Stromal cell of bone marrow (primary cell): ENCODE measurements at regions not wholly inside any gene's neighbourhood (a gene's known extent, or its start where the extent isn't known, plus 50 kb on each side); places are given as distances from the start of the nearest gene placed in this dataset.
A peak's percentile ranks its signal among the peaks of the same experiment; 100 is the strongest.
"Not testable (repeated sequence)": the region's sequence is repeated elsewhere in the genome, so short reads cannot be mapped to it uniquely, and the experiment has no call there.

Experiments
- DNase-seq: peaks from one replicate; pipeline ENCODE4 v3.0.0-alpha.2; 2012; ENCODE audit warnings: low read depth

DNA sequence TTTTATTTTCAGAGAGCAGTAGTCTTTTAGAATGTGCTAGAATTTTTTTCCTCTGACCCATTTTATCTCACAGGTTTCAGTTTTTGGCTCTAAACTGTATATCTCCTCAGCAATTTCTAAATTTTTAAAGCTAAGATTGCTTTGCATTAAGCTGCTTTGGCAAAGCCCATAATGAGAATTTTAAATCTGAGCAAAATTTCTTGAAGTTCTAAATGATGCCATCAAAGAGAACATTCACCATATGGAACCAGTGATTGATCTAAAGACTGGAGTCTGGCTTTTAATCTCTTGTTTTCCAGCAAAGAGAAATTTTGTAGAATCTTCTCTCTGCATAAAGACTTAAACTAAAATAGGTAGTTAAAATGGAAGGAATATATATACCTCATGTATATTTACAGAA is 313.6 kb downstream of the TBC1D32 start:
- DNase-seq: no peak

DNA sequence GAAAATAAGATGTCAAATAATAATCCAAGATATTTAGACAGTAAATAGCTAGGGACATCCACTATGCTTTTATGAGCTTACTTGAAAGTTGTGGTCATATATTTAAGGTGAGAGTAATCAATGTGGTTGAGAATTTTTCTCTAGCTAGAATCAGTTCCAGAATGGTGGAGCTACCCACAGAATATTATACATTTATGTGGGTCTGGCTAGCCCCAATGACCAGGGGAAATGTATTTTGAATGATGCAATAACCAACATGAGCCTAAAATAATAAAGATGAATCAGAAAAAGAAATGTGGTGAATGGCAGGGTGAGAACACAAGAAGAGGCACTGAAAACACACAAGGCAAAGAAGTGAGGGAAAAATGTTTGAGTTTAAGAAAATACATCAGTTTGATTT is 325.7 kb downstream of the TBC1D32 start:
- DNase-seq: peak; percentile 18

DNA sequence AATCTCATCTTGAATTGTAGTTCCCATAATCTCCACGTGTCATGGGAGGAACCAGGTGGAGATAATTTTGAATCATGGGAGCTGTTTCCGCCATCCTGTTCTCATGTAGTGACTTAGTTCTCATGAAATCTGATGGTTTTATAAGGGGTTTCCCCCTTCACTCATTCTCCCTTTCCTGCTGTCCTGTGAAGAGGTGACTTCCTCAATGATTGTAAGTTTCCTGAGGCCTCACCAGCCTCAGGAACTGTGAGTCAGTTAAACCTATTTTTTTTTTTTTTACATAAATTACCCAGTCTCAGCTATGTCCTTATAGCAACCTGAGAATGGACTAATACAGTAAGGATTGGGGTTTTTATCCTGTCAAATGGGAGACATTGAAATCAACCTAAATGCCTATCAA is 328.3 kb downstream of the TBC1D32 start:
- no peak for DNase-seq

DNA sequence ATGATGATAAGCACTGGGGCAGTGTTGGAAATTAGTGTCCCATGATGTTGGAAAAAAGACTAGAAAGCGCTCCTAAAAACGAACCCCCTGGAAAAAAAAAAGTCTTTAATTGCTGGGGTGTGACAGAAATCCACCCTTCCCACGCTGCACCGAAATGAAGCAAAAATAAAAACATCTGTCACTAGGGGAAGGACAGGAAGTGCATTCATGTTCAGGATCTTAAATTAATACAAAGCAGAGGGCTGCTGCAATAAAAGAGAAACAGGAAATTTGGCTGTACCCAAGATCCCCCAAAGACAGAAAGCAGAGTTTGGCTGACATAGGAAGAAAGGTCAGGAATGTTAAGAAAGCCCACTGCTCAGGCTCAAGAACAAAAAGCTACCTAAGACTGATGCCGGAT is 333.9 kb downstream of the TBC1D32 start:
- DNase-seq: no peak

DNA sequence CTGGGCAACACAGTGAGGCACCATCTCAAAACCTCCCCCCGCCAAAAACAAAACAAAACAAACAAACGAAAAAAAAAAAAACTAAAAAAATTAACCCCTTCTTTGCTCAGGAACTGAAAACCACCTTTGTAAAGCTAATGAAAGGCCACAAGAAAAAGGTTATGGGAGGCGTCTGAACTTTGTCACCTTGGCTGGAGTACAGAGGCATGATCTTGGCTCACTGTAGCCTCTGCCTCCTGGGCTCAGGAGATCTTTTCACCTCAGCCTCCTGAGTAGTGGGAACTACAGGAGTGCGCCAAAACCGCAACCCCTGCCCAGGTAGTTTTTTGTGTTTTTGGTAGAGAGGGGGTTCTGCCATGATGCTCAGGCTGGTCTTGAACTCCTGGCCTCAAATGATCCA is 337.9 kb downstream of the TBC1D32 start:
- DNase-seq: no peak

DNA sequence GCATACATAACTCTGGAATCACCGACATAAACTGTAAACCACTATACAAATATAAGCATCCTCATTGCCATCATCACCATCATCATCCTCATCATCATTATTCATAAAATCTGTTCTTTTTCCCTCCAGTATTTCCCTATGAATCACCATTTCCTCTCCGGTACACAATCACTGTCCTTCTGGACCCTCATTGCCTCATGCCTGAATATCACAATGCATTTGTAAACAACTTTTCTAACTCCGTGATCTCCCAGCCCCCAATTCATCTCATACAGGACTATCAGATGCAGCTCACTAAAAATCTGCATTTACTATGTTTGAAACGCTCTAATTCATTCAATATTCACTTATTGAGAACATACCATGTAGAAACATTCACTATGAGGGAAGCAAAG is 339.7 kb downstream of the TBC1D32 start:
- DNase-seq: no peak

DNA sequence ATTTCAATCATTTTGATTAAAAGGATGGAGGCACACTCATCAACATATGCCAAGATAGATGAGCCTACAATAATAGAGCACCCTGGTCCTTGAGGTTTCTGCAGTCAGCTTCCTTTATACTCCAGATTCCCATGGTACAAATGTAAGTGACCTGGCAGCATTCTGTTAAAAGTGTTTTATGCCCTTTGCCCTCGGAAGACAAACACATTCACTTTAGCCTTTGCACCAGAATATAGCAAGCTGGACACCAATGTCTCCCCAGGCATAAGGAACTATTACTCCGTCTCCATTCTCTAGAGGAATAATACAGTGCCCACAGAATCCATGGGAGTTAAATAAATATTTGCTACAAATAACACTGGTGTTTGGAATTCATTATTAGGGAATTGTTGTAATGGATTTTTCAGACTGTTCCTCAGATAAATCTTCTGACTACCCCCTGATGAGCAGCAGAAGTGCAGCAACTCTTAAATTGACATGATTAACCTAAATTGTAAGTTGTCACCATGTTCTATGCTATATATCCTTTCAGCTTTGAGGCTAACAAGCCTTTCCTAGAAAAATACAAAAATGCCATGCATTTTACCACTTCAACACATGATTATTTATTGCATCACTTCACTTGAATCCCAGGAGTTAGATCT is 340.2 kb downstream of the TBC1D32 start:
- no peak for DNase-seq

DNA sequence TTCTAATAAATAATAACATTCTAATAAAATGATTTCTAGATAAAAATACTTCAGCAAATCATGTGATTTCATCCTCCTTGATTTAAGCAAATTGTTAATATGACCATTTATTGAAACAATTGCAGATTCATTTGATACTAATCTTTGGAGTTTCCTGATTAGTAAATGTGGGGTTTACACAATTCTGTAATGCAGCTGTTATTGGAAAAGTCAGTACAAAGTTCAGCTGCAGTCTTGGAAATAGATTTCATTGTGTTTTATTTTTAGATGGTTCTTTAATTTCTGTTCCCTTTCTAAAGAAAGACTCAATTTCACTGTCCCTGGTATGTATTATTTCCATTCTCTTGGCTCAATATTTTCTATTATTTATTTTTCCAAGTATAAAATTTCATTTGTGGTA is 342.0 kb downstream of the TBC1D32 start:
- DNase-seq: no peak

DNA sequence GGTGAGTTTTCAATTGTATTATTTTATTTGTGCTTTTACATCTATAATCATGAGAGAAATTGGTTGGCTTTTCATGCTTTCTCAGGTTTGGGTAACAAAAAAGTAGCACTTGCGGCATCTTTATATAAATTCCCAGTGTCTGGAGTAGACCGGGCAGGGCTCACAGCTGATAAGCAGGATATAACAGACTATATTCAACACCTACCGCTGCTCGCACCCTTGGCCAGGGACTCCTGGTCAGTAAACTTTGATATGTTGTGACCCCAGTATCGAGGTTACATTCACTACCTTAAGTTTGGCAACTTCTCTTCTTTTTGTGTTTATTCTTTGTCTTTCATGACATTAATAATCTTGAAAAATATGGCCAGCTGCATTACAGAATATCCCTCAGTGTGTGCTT is 343.4 kb downstream of the TBC1D32 start:
- no peak for DNase-seq

DNA sequence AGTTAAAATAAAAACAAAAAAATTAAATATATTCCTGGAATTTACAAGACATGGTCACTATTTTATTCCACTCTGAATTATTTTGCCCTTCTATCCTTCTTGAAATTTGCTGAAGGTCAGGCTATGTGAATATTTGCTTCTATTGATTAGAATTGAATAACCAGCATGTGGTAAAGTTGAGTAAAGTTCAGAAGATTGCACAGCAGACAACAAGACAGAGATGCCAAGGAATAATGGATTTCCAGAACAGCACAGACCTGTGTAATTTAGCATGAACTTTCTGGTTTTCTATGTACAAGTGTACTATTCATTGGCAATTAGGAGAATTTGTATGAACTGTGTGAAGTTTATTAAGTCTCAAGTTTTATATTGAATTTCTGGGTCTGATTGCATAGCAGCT is 352.4 kb downstream of the TBC1D32 start:
- DNase-seq: no peak

DNA sequence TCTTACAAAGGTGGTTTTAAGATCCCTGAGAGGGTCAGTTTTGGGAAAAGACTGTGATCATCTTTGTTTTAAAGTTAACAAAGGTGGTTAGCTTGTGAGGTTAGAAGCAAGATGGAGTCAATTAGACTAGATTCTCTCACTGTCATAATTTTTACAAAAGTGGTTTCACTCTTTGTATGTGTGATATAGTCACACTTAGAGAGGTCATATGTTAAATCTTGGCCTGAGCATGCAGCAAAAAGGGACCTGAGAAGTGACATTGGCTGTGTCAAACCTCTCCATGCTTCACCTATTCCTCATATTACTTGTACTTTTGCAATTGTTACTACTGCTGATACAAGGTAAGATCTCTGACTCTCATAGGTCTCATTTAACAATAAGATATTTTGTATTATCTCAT is 368.0 kb downstream of the TBC1D32 start:
- DNase-seq: no peak

DNA sequence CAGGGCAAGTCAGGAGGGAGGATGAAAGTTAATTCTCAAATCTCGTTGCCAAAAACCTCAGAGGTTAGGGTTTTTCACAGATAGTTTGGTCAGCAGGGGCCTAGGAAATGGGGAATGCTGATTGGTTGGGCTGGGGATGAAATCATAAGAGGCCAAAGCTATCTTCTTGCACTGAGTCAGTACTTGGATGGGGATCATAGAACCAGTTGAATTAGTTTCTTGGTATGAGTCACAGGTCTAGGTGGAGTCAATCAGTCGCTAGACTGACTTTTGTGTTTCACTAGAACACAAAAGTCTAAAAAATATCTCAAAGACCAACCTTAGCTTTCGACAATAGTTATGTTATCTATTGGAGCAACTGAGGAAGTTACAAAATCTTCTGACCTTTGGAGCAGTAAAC is 368.5 kb downstream of the TBC1D32 start:
- DNase-seq: no peak

DNA sequence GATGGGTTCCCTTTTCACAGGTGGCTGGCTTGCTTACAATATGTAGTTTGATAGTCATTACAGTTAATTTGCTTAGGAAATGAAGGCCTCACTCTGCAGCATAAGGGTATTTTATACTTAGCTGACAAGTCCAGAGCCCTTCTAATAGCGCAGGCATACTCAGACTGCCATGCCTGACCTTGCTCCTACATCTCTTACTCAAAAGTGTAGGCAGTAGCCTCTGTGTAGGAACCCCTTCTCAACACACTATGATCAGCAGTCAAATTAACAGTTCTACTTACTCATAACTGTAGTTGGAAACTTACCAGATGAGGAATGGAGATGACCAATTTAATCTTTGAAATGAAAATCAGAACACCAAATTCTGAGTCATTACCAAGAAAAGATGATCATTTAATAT is 373.5 kb downstream of the TBC1D32 start:
- DNase-seq: no peak

DNA sequence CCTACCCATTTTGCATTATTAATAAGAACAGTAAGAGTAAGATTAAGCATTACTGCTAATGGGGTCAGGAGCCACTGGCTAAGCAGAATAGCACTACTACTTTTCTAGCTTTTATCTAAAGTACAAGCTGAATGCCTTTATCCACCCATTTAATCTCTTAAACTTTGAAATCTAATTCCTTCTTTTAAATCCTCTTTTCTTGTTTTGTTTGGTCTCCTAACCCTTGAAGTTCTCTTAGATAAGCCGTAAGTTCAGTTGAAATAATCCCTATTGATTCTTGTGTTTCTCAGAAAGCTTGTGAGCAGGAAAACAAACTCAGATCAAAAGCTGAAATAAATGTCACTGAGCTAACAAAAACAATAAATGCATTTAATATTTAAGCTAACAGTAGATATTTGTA is 380.2 kb downstream of the TBC1D32 start:
- DNase-seq: no peak

DNA sequence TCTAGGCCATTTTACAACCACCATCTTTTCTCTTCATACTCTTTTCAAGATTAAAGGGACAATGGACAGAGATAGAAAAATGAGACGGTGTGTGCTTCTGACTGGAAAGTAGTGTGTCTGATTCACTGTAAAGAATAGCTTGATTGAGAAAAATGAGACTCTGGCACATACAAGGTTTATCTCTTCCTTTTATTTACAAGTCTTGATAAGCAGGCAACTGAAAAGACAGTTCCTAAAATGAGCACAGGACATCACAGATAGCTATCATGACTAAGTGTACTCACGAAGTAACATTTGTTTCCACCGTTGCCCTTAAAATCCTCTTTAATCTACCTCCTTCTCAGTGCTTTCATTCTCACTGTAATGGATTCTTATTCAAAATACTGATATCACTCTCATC is 383.0 kb downstream of the TBC1D32 start:
- no peak for DNase-seq

DNA sequence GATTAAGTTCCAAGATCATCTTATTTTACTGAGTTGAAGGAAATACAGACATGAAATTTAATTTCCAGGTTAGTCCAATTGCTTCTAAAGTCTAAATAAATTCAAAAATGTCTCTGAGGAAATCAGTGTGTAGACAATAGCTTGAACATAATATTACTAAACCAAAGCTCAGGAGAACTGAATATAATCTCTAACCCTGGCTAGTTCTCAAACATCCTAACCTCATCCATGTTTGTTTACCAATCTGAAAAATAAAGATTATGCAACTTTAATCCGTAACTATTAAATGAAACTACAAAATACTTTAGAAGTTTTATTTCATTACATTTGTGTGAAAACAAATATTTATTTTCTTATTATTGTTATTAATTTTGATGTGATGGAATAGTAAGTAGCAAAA is 387.2 kb downstream of the TBC1D32 start:
- no peak for DNase-seq

DNA sequence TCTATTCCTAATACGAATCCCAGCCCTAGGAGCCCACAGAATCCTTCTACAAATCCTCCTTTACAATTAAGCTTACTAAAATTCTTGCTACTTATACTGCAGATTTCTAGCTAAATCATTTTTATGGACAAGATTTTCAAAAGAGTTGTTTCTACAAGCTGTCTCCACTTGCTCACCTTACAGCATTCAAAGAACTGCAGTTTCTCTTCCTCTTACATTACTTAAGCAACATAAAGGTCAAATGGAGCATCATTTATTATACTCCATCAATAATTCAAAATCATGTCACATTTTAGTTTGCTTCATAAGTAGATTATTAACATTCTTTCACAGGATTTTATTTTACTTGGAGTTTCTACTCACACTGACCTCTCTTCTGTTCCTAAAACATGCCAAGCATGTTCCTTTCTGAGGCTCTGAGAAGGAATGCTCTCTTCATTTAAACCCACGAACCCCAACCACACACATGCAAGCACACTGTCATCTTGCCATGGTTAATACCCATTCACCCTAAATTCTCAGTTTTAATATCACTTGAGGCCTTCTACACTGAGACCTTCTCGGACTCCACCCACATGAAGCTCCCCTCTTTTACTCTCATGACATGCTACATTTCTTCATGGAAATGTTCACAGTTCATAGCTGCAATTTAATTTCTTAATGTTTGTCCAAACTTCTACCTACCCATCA is 388.2 kb downstream of the TBC1D32 start:
- no peak for DNase-seq

DNA sequence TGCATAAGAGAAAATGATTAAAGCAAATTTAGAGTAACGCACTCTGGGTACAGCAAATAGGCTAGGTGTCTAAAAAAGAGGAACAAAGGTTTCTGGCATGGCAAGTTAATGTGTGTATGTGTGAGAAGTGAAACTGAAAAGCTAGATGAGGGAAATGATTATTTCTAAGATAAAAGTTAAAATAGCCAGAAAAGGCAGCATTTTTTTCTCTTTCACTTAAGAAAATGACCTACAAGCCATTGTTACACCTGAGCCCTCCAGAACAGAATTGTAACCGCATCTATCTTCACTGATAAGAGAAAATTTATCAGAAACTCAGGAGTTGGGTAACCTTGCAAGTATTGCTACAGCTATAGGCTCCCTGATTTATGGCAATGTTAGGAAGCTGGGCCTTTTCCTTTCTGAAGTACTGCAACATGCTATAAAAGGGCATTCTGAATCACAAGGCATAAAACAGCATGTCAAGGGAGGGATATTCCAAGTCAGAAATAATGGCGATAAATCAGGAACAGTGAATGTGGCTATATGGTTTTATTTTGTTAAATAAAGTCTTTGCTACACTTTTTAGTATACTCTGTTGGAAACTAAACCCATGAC is 395.3 kb downstream of the TBC1D32 start:
- no peak for DNase-seq

DNA sequence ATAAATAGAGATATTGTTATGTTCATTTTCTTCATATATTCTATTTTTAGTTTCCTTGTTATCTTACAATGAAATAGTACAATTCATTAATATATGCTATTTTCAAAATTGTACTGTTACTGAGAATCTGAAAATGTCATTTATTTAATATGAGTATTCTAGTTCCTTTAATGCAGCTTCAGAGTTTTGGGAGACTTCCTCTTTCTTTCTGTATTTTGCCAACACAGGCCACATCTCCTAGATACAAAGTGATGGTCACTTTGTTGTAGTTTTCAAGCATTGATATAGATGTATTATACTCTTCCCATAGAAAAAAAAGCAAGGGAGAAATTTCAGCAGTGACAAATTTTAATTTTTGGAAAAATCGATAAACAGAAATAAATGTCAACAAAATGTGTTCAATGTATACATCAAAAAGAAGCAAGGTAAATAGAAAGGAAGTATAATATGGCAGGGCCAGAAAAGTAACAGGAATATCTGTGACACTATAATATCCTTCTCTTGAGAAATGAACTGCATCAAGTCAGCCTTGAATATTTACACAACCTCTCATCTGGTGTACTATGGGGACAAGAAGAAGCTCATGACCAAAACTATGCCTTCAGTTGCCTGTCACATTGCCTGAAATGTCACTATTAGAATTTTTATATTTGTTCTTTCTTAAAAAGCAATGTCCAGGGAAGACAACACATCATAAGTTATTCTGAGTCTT is 396.0 kb downstream of the TBC1D32 start:
- no peak for DNase-seq

DNA sequence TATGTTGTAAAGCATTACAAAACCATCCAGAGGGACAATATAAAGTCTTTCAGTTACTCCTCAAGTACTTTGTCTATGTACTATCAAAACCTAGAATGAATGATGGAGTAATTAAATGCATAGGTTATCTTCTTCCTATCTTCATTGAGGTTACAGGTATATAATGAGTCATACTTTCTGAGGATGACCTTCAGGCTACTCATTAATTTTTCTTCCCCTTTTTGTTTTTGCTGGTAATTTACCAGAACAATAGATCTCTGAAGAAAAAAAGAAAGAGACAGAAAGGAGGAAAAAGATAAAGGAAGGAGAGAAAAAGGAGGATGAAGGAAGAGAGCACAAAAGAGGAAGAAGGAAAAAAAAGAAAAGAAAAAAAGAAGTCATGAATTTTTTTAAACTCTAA is 398.4 kb downstream of the TBC1D32 start:
- no peak for DNase-seq

DNA sequence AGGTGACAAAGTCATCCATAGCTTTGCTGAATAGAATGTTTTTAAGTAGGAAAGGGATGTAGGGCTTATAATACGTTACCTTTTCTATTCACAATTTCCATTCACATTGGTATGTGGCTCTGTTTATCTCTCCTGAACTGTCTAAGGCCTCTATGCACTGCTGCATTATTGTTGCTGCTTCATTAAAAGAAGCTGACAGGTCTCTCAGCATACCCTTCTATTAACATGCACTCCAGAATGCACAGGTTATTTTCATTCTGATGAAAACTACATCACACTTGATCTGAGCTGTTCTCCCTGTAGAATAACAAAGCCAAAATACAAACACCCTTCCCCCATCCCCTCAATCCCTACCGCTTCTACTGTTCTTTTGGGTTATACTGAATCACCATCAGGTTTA is 399.3 kb downstream of the TBC1D32 start:
- no peak for DNase-seq

DNA sequence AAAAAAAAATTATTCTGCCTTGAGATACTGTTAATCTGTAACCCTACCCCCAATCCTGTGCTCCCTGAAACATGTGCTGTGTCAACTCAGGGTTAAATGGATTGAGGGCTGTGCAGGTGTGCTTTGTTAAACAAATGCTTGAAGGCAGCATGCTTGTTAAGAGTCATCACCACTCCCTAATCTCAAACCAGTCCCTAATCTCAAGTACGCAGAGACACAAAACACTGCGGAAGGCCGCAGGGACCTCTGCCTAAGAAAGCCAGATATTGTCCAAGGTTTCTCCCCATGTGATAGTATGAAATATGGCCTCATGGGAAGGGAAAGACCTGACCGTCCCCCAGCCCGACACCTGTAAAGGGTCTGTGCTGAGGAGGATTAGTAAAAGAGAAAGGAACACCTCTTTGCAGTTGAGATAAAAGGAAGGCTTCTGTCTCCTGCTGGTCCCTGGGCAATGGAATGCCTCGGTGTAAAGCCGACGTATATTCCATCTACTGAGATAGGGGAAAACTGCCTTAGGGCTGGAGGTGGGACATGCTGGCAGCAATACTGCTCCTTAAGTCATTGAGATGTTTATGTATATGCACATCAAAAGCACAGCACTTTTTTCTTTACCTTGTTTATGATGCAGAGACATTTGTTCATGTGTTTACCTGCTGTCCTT is 402.6 kb downstream of the TBC1D32 start:
- not testable (repeated sequence) for DNase-seq

DNA sequence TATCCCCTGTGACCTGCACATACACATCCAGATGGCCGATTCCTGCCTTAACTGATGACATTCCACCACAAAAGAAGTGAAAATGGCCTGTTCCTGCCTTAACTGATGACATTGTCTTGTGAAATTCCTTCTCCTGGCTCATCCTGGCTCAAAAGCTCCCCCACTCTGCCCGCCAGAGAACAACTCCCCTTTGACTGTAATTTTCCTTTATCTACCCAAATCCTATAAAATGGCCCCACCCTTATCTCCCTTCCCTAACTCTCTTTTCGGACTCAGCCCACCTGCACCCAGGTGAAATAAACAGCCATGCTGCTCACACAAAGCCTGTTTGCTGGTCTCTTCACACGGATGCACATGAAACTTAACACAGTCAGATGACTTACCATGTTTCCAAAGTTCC is 403.8 kb downstream of the TBC1D32 start:
- DNase-seq: not testable (repeated sequence)
